ENCODE measurements at regions not wholly inside any gene's neighbourhood (a gene's known extent, or its start where the extent isn't known, plus 50 kb on each side); places are given as distances from the start of the nearest gene placed in this dataset.

DNA sequence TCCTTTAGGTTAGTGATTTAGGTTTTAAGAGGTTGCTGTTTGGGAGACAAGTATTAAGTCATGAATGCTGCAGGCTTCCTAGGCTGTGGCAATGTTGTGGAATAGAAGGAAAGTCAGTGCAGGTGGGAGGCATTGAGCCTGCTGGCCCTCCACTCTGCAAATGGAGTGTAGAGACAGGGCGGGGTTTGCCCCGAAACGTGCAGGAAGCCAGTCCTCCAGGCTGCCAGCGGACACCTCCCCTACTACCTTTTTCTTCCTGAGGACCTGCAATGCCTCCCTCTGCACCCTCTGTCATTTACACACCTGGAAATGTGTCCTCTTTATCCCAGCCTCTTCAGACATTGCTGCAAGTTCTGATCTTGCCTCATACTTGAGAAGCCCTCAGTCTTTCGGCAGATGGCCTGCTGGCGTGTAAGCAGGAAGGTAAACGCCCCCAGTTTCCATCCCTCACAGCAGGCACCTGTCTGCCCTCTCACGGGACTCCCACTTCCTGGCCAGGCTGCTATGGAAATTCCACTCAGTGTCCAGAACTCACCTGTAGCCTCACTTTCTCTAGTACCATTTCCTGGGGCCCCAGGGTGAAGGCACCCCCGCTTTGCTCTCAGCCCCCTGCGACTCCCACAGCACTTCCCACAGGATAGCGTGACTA lies 81.6 kb upstream of the BOD1 start:
- TF ChIP-seq, protein P1, sequence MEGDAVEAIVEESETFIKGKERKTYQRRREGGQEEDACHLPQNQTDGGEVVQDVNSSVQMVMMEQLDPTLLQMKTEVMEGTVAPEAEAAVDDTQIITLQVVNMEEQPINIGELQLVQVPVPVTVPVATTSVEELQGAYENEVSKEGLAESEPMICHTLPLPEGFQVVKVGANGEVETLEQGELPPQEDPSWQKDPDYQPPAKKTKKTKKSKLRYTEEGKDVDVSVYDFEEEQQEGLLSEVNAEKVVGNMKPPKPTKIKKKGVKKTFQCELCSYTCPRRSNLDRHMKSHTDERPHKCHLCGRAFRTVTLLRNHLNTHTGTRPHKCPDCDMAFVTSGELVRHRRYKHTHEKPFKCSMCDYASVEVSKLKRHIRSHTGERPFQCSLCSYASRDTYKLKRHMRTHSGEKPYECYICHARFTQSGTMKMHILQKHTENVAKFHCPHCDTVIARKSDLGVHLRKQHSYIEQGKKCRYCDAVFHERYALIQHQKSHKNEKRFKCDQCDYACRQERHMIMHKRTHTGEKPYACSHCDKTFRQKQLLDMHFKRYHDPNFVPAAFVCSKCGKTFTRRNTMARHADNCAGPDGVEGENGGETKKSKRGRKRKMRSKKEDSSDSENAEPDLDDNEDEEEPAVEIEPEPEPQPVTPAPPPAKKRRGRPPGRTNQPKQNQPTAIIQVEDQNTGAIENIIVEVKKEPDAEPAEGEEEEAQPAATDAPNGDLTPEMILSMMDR (IDR thresholded peaks at IDR 0.05; ENCODE audit: poor library complexity), result no peak
- no peak for TF ChIP-seq EZH2phosphoT487 (IDR thresholded peaks at IDR 0.05; ENCODE audit: low read depth, severe bottlenecking, unreplicated experiment)
- TF ChIP-seq EZH2 (IDR thresholded peaks at IDR 0.05; ENCODE audit: borderline replicate concordance), result no peak

Measured in hepatocyte (in vitro differentiated cells).